Ectodermal cell (in vitro differentiated cells): ENCODE measurements at regions not wholly inside any gene's neighbourhood (a gene's known extent, or its start where the extent isn't known, plus 50 kb on each side); places are given as distances from the start of the nearest gene placed in this dataset.

ENCODE experiments used
- H3K27ac ChIP-seq: 2 replicates; pipeline ENCODE4 v1.7.0; 2013; ENCODE audit warnings: mild to moderate bottlenecking, low read depth, low read length; ENCODE audit not compliant: insufficient read depth, poor library complexity, severe bottlenecking
- H3K27me3 ChIP-seq: 2 replicates; pipeline ENCODE4 v1.7.0; 2013; ENCODE audit warnings: mild to moderate bottlenecking, low read length; ENCODE audit not compliant: insufficient read depth, control insufficient read depth, poor library complexity, severe bottlenecking
- H3K36me3 ChIP-seq: one replicate; pipeline ENCODE4 v1.7.0; 2013; ENCODE audit warnings: low read length; ENCODE audit not compliant: control insufficient read depth, insufficient read depth
- H3K4me1 ChIP-seq: one replicate; pipeline ENCODE4 v1.7.0; 2013; ENCODE audit warnings: low read length; ENCODE audit not compliant: control insufficient read depth, insufficient read depth
- H3K4me3 ChIP-seq: 2 replicates; pipeline ENCODE4 v1.7.0; 2013; ENCODE audit warnings: low read depth, low read length, control low read depth; ENCODE audit not compliant: insufficient read depth
- H3K9me3 ChIP-seq: 2 replicates; pipeline ENCODE4 v1.7.0; 2013; ENCODE audit warnings: mild to moderate bottlenecking, low read length, moderate library complexity; ENCODE audit not compliant: control insufficient read depth
- WGBS, 2 experiments: methylation state at CpG; one replicate each; pipeline ENCODE4 v1.1.7; 2013; ENCODE audit warnings: missing lambda C conversion rate in 2 of 2; 5-methylcytosine and 5-hydroxymethylcytosine counted together

GRCh38 chr1:207971331-207972219, 60.6 kb upstream of the CD34 start:
- no peak overlapping the region for H3K27ac ChIP-seq
- H3K36me3 ChIP-seq: no peaks in the 10 kb centered on the region
- H3K27me3 ChIP-seq: peaks cover 2% of the 10 kb centered on the region
- 84 to 85% methylated on average over 7 to 10 of the region's 10 CpGs for WGBS, 2 experiments
- no peaks in the 10 kb centered on the region for H3K4me1 ChIP-seq
- no peaks in the 10 kb centered on the region for H3K9me3 ChIP-seq
- H3K4me3 ChIP-seq: no peak overlapping the region

- no peak overlapping the region for H3K4me3 ChIP-seq
- H3K27me3 ChIP-seq: peaks cover 9% of the 10 kb centered on the region
- 89 to 90% methylated on average over 15 to 16 of the region's 16 CpGs for WGBS, 2 experiments
- no peaks in the 10 kb centered on the region for H3K9me3 ChIP-seq
- H3K4me1 ChIP-seq: peaks cover 7% of the 10 kb centered on the region
- no peaks in the 10 kb centered on the region for H3K36me3 ChIP-seq
- no peak overlapping the region for H3K27ac ChIP-seq
These were observed 59.7 kb upstream of the CD34 start for GRCh38 chr1:207970329-207971233.

DNA sequence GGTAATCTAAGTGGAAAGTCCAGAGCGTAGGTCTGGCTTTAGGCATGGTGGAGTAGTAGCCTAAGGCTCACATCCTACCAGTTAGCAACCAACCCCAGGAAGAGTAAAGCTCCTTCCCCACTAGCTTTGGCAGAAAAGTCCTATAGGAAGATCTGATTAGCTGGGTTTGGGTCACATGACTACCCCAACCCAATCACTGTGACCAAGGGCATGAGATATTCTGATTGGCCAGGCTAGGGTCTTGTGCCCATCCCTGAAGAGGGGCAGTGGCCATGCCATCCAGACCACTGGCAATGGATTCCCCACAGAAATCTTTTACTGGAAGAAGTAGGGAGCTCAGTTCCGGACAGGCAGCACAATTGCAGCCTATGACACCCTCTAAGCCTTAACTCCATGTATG, 58.6 kb upstream of the CD34 start:
- Histone ChIP-seq H3K36me3 (no peaks in the 10 kb centered on the region), H3K9me3 (no peaks in the 10 kb centered on the region), H3K27ac (no peak overlapping the region), H3K4me1 (peaks cover 15% of the 10 kb centered on the region), H3K4me3 (no peak overlapping the region), H3K27me3 (peaks cover 19% of the 10 kb centered on the region)
- 91 to 100% methylated on average over 1 to 2 of the region's 2 CpGs for WGBS, 2 experiments

DNA sequence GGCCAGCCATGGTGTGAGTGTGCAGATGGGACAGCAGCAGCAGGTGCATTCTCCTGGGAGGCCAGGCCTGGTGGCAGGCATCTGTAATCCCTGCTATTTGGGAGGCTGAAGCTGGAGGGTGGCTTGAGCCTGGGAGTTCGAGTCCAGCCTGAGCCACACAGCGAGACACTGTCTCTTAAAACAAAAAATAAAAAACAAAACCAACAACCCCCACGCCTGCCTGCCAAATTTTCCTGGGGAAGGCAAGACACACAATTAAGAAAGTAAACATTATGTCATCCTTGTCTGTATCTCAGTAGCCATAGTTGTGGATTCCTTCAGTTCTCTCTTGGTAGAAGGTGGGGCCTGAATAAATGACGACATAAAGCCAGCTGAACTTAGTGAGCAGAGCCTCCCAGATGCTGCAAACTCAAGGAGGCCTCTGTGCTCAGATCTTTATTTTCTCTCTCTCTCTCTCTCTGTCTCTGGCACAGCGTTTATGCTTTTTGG, 57.6 kb upstream of the CD34 start:
- H3K9me3 ChIP-seq: no peaks in the 10 kb centered on the region
- H3K27ac ChIP-seq: no peak overlapping the region
- no peaks in the 10 kb centered on the region for H3K36me3 ChIP-seq
- 89 to 91% methylated on average over 5 of the region's 5 CpGs for WGBS, 2 experiments
- peaks cover 29% of the 10 kb centered on the region for H3K27me3 ChIP-seq
- H3K4me1 ChIP-seq: peaks cover 19% of the 10 kb centered on the region
- no peak overlapping the region for H3K4me3 ChIP-seq

DNA sequence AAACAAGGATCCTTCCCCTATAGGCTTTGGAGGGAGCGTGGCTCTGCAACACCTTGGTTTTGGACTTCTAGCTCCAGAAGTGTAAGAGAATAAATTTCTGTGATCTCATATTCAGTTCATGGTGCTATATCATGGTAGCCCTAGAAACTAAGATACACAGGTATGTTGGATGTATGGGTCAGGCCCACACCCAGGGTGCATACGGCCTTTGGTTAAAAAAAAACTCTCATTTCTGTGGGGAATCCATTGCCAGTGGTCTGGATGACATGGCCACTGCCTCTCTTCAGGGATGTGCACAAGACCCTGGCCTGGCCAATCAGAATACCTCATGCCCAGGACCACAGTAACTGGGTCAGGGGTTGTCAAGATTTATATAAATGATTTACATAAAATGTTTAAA, 56.8 kb upstream of the CD34 start:
- Histone ChIP-seq H3K4me3 (no peak overlapping the region), H3K9me3 (no peaks in the 10 kb centered on the region), H3K27ac (no peak overlapping the region), H3K36me3 (no peaks in the 10 kb centered on the region), H3K4me1 (peaks cover 19% of the 10 kb centered on the region), H3K27me3 (peaks cover 35% of the 10 kb centered on the region)
- 93 to 100% methylated on average over 2 of the region's 2 CpGs for WGBS, 2 experiments

- Histone ChIP-seq H3K9me3 (no peaks in the 10 kb centered on the region), H3K36me3 (no peaks in the 10 kb centered on the region), H3K4me1 (peaks cover 19% of the 10 kb centered on the region), H3K27me3 (peaks cover 46% of the 10 kb centered on the region), H3K4me3 (no peak overlapping the region), H3K27ac (no peak overlapping the region)
- WGBS, 2 experiments: 93 to 96% methylated on average over 5 of the region's 5 CpGs
These were observed 55.6 kb upstream of the CD34 start for GRCh38 chr1:207966521-207966920.

DNA sequence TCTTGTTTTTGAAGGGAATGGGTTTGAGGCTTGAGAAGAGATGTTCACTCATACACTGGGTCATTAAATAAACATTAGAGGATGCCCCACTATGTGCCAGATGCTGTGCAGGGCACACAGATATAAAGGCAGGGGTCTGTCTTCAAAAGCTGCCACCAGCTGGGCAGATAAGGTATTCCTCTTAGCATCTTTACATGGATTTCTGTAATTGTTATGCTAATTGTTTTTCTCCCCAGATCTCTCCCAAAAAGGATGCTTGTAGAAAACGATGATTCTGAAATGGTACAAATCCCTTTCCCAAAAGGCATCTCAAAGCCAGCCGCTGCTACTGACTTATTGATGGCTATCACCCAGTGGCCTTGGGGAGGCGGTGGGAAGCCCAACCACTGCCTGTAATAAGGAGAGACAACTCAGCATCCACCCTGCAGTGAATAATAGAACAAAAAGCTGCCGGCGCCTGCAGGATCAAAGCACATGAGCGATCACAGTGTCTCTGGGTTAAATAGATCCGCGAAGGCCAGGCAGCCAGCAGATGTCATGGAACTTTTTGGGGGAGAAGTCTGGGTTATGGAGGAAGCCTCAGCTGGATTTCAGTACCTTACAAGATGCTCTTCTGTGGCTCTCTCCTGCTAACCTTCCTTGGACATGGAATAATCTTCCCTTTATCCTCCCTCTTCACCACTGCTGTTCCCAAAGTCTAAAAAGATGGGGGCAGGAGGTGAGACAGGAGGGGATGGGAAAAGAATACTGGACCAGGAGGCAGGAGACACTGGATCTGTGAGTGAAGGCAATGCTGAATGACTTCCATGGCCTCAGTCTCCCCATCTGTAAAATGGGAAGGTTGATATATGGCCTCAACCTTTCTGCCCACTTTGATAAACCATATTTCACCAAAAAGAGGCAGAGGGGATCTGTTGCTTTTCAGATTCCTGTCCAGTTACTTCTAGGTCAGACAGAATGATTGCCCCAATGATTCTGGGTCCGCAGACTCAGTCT, 54.8 kb upstream of the CD34 start:
- Histone ChIP-seq H3K27me3 (peaks cover 55% of the 10 kb centered on the region), H3K36me3 (no peaks in the 10 kb centered on the region), H3K27ac (no peak overlapping the region), H3K4me3 (no peak overlapping the region), H3K4me1 (peaks cover 19% of the 10 kb centered on the region), H3K9me3 (no peaks in the 10 kb centered on the region)
- 16 to 17% methylated on average over 9 of the region's 9 CpGs for WGBS, 2 experiments

- Histone ChIP-seq H3K36me3 (no peaks in the 10 kb centered on the region), H3K9me3 (no peaks in the 10 kb centered on the region), H3K4me3 (no peak overlapping the region), H3K27me3 (peaks cover 68% of the 10 kb centered on the region), H3K27ac (no peak overlapping the region), H3K4me1 (peaks cover 19% of the 10 kb centered on the region)
- WGBS, 2 experiments: 80% methylated on average over 24 to 25 of the region's 25 CpGs
These were observed 53.5 kb upstream of the CD34 start for GRCh38 chr1:207964195-207964966.
